ENCODE measurements at regions not wholly inside any gene's neighbourhood (a gene's known extent, or its start where the extent isn't known, plus 50 kb on each side); places are given as distances from the start of the nearest gene placed in this dataset.

DNA sequence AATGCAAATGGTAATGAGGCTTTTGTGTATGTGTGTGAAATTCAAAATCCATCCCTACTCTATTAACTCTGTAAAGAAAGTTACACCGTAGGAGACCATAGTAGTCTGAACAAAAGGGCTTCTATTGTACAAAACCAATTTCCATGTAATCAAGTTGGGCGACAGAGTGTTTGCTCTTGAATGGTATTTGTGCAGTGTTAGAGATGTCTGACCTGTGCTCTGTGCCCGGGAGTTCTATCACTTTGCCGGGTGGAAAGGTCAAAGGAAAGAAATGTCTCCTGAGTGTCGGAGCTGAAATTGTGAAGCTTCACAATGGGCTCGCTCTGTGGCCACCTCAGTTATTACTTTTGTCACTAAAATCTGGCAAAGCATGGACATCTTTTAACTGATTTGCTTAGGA lies 312.0 kb downstream of the SAMD5 start:
- no peak for TF ChIP-seq REST (IDR thresholded peaks at IDR 0.05; ENCODE audit: insufficient replicate concordance, low read depth)
- no peak for TF ChIP-seq CTCF (IDR thresholded peaks at IDR 0.05; ENCODE audit: insufficient read depth, low read length)
- no peak for TF ChIP-seq POLR2AphosphoS5 (IDR thresholded peaks at IDR 0.05; ENCODE audit: low read depth)
- TF ChIP-seq SPI1 (IDR thresholded peaks at IDR 0.05; ENCODE audit: borderline replicate concordance, low read depth) = no peak
- TF ChIP-seq GABPA (IDR thresholded peaks at IDR 0.05; ENCODE audit: low read depth) = no peak

Data from HL-60 (cell line).